Pulmonary artery endothelial cell (primary cell): ENCODE measurements at regions not wholly inside any gene's neighbourhood (a gene's known extent, or its start where the extent isn't known, plus 50 kb on each side); places are given as distances from the start of the nearest gene placed in this dataset.
"Not testable (repeated sequence)": the region's sequence is repeated elsewhere in the genome, so short reads cannot be mapped to it uniquely, and the experiment has no call there.

Source experiments
- DNase-seq: peaks from one replicate; pipeline ENCODE4 v3.0.0-alpha.2; 2011; ENCODE audit warnings: low read depth, low spot score

- DNase-seq = not testable (repeated sequence)
Observed at GRCh38 chr5:38678697-38679096, 122.3 kb upstream of the LIFR start.

GRCh38 chr5:38680094-38680825 lies 123.8 kb upstream of the LIFR start:
- no peak for DNase-seq

DNA sequence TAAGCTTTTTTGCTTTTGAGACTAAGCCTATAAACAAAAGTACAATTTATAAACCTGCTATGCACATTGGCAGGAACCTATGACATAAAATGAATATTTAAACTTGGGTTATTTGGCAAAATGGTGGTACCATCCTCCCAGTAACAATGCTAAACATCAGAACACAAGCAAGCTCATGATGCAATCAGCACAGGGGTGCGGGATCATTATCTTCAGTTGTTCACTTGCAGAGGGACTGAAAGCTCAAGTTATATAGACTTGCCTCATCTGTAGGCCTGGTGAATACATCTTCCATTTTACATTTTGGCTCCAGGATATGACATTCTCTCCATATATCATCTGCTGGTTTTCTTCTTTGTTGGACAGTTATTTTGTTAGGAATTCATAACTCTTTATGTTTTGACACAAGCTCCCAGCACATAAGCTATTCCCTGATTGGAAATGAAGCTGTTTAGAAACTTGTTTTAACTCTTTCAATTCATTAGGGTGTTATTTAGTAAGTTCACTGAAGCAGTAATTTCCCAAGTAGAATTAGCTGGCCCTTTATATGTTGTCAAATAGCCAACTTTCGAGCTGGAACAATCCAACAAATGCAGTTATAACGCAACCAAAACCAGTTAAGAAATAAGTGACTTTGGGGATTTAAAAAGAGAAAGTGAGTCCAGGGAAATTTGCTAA lies 124.7 kb upstream of the LIFR start:
- DNase-seq = no peak

DNA sequence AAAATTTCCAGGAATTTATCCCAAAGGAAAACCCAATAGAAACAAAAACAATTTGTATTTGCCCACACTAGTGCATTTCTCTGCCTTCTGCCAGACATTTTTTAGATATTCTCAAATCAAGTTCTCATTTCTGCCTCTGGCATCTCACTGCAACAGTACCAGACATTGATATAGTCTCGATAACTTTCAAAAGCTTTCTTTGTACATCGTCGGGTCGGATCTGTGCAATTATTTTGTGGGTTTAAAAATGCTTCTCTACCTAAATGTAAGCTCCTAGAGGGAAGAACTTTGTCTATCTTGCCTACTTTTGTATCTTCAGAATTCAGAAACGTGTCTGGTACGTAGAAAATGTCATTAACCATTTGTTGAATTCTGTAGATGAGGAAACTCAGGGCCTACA lies 125.5 kb upstream of the LIFR start:
- no peak for DNase-seq

- DNase-seq = no peak
Observed at GRCh38 chr5:38686658-38687057, 130.2 kb upstream of the LIFR start.

GRCh38 chr5:38692346-38692745 lies 135.9 kb upstream of the LIFR start:
- no peak for DNase-seq

DNA sequence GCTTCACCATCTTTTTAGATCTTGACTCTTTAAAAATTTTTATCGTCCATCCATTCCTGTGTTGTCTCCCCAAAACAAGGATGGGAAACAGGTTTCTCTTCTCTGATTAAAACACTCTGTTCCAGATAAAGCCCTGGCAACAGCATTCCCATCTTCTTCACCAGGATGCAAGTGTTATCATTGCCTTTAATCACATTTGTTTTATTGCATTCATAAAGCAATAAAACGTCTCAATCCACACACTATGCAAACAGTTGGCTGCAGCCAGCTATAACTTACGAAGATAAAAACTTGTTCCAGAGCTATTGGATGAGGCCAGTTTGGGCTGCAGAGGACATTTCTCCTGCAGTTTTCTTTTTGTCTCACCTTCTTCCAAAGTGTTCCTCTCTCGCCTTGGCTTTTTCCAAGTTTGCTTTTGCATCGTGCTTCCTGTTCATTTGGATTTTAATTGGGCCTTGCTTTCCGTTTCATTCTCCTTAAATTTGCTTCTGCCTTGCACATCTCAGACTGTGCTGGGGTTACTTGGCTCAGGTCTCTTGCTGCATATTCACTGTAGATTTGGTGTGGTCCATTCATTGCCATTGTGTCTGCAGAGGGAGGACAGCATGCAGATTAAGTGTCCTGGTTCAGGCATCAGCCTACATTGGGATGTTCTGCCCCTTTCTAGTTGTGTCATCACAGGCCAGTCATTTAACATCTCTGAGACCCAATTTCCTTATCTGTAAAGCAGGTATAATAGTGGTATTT lies 136.5 kb upstream of the LIFR start:
- no peak for DNase-seq

DNA sequence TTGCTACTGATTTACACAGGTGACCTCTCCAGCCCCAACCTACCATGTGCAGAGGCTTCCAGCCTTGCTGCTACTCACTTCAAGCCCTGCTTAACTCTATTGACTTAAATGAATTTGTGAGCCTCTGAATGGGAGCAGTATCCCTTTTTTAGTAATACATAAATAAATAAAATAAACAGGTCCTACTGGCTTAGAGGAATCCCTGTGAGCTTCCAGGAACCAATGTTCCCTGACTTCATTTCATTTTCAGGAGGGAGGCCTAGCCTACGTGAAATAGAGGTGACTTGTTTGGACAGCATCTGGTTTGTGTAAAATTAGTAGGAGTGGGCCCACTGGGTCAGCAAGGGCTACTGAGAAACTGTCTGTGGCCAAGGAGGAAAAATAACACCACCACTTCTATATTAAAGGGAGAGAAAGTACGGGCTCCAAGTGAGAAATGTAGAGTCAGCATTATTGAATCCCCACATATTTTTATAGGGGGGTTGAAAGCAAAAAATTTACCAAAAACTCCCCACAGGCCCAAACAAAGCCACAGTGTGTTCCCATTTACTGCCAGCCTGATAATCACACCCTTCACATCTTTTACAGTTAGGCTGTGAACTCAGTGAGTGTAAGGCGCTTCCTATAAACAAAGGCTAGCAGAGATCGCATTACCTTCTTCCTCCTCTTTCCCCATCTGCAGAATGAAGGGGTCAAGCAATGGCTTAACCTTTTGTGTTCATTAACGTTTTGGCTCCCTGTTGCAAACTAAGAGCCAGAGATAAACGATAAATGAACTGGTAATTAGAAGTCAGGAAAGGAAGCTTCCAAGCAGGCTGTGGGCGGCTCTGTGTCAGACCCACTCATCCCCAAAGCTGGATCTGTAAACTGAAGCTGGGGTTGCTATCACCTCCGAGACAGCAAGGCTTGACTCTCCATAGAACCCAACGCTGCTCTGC lies 138.8 kb upstream of the LIFR start:
- no peak for DNase-seq

- no peak for DNase-seq
Observed at GRCh38 chr5:38697013-38697412, 140.6 kb upstream of the LIFR start.

GRCh38 chr5:38705529-38705928 lies 140.3 kb upstream of the OSMR start:
- DNase-seq = not testable (repeated sequence)

- DNase-seq = no peak
Observed at GRCh38 chr5:38706376-38706775, 139.4 kb upstream of the OSMR start.

GRCh38 chr5:38707352-38708210 lies 138.2 kb upstream of the OSMR start:
- no peak for DNase-seq

- no peak for DNase-seq
Observed at GRCh38 chr5:38709678-38710306, 136.0 kb upstream of the OSMR start.

- DNase-seq = no peak
Observed at GRCh38 chr5:38710627-38711026, 135.2 kb upstream of the OSMR start.

- DNase-seq = no peak
Observed at GRCh38 chr5:38712391-38712790, 133.4 kb upstream of the OSMR start.

GRCh38 chr5:38714240-38714639 lies 131.6 kb upstream of the OSMR start:
- DNase-seq = no peak

- no peak for DNase-seq
Observed at GRCh38 chr5:38714703-38715355, 131.0 kb upstream of the OSMR start.

DNA sequence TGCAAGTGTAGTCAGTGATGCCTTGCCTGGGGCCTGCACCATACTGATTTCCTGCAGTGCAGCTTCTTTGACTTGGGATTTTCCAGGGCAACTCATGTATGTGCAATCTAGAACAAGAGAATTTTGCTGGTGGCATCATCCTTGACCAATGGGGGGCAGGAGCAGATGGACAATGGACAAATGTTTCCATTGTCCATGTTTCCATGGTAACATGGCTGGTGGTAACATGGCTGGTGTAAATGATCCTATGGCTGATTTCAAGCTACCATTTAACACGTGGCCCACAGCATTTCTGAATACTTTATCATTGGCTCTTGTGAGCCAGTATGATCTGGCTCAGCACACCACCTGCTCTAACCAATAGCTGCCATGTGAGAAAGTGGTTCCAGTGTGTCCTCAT lies 130.1 kb upstream of the OSMR start:
- DNase-seq = peak; percentile 8

- no peak for DNase-seq
Observed at GRCh38 chr5:38716516-38716915, 129.3 kb upstream of the OSMR start.
